ENCODE measurements at regions not wholly inside any gene's neighbourhood (a gene's known extent, or its start where the extent isn't known, plus 50 kb on each side); places are given as distances from the start of the nearest gene placed in this dataset.
"Not testable (repeated sequence)": the region's sequence is repeated elsewhere in the genome, so short reads cannot be mapped to it uniquely, and the experiment has no call there.

GRCh38 chr15:25566545-25566944 lies 127.7 kb upstream of the UBE3A start:
- not testable (repeated sequence) for H3K27me3 ChIP-seq (ENCODE audit: control insufficient read depth in 5 of 5, insufficient read depth in 4 of 5, low read length in 5 of 5); H3K36me3 ChIP-seq (ENCODE audit: control insufficient read depth in 5 of 5, insufficient read depth in 5 of 5, low read length in 5 of 5); H3K27ac ChIP-seq (ENCODE audit: low read depth, low read length); H3K4me3 ChIP-seq (ENCODE audit: low read depth in 1 of 5, low read length in 5 of 5); H3K9me3 ChIP-seq (ENCODE audit: control insufficient read depth in 5 of 5, low read length in 5 of 5); H3K9ac ChIP-seq (ENCODE audit: low read length in 5 of 5)
- peaks cover 0 to 26% (median 17%) of the 10 kb centered on the region in 5 donors for H3K4me1 ChIP-seq (ENCODE audit: control insufficient read depth in 5 of 5, insufficient read depth in 5 of 5, low read length in 5 of 5)

GRCh38 chr15:25565470-25566264 lies 126.8 kb upstream of the UBE3A start:
- H3K9ac ChIP-seq (ENCODE audit: low read length in 5 of 5) = no peak overlapping the region
- H3K4me3 ChIP-seq (ENCODE audit: low read depth in 1 of 5, low read length in 5 of 5) = no peak overlapping the region
- no peaks in the 10 kb centered on the region for H3K27me3 ChIP-seq (ENCODE audit: control insufficient read depth in 5 of 5, insufficient read depth in 4 of 5, low read length in 5 of 5)
- H3K27ac ChIP-seq (ENCODE audit: low read depth, low read length) = no peak overlapping the region
- H3K36me3 ChIP-seq (ENCODE audit: control insufficient read depth in 5 of 5, insufficient read depth in 5 of 5, low read length in 5 of 5) = no peaks in the 10 kb centered on the region
- H3K9me3 ChIP-seq (ENCODE audit: control insufficient read depth in 5 of 5, low read length in 5 of 5) = peaks cover 0 to 9% (median 0%) of the 10 kb centered on the region in 5 donors
- peaks cover 0 to 26% (median 17%) of the 10 kb centered on the region in 5 donors for H3K4me1 ChIP-seq (ENCODE audit: control insufficient read depth in 5 of 5, insufficient read depth in 5 of 5, low read length in 5 of 5)

- Histone ChIP-seq H3K27ac (ENCODE audit: low read depth, low read length) (no peak overlapping the region), H3K27me3 (ENCODE audit: control insufficient read depth in 5 of 5, insufficient read depth in 4 of 5, low read length in 5 of 5) (peaks cover 0 to 2% (median 0%) of the 10 kb centered on the region in 5 donors), H3K9ac (ENCODE audit: low read length in 5 of 5) (no peak overlapping the region), H3K4me1 (ENCODE audit: control insufficient read depth in 5 of 5, insufficient read depth in 5 of 5, low read length in 5 of 5) (peaks cover 0 to 19% (median 13%) of the 10 kb centered on the region in 5 donors), H3K4me3 (ENCODE audit: low read depth in 1 of 5, low read length in 5 of 5) (no peak overlapping the region), H3K9me3 (ENCODE audit: control insufficient read depth in 5 of 5, low read length in 5 of 5) (peaks cover 0 to 15% (median 0%) of the 10 kb centered on the region in 5 donors), H3K36me3 (ENCODE audit: control insufficient read depth in 5 of 5, insufficient read depth in 5 of 5, low read length in 5 of 5) (no peaks in the 10 kb centered on the region)
These were observed 124.8 kb upstream of the UBE3A start for GRCh38 chr15:25563596-25563995.

GRCh38 chr15:25557926-25558325 lies 119.1 kb upstream of the UBE3A start:
- Histone ChIP-seq H3K4me3 (ENCODE audit: low read depth in 1 of 5, low read length in 5 of 5) (no peak overlapping the region), H3K9ac (ENCODE audit: low read length in 5 of 5) (no peak overlapping the region), H3K27me3 (ENCODE audit: control insufficient read depth in 5 of 5, insufficient read depth in 4 of 5, low read length in 5 of 5) (peaks cover 0 to 2% (median 0%) of the 10 kb centered on the region in 5 donors), H3K9me3 (ENCODE audit: control insufficient read depth in 5 of 5, low read length in 5 of 5) (peaks cover 0 to 6% (median 0%) of the 10 kb centered on the region in 5 donors), H3K36me3 (ENCODE audit: control insufficient read depth in 5 of 5, insufficient read depth in 5 of 5, low read length in 5 of 5) (no peaks in the 10 kb centered on the region), H3K27ac (ENCODE audit: low read depth, low read length) (no peak overlapping the region), H3K4me1 (ENCODE audit: control insufficient read depth in 5 of 5, insufficient read depth in 5 of 5, low read length in 5 of 5) (no peaks in the 10 kb centered on the region)

GRCh38 chr15:25556136-25556535 lies 117.3 kb upstream of the UBE3A start:
- no peaks in the 10 kb centered on the region for H3K4me1 ChIP-seq (ENCODE audit: control insufficient read depth in 5 of 5, insufficient read depth in 5 of 5, low read length in 5 of 5)

GRCh38 chr15:25554640-25555039 lies 115.8 kb upstream of the UBE3A start:
- peaks cover 0 to 6% (median 0%) of the 10 kb centered on the region in 5 donors for H3K9me3 ChIP-seq (ENCODE audit: control insufficient read depth in 5 of 5, low read length in 5 of 5)
- H3K27me3 ChIP-seq (ENCODE audit: control insufficient read depth in 5 of 5, insufficient read depth in 4 of 5, low read length in 5 of 5) = peaks cover 0 to 2% (median 0%) of the 10 kb centered on the region in 5 donors
- H3K9ac ChIP-seq (ENCODE audit: low read length in 5 of 5) = no peak overlapping the region
- no peak overlapping the region for H3K27ac ChIP-seq (ENCODE audit: low read depth, low read length)
- no peaks in the 10 kb centered on the region for H3K4me1 ChIP-seq (ENCODE audit: control insufficient read depth in 5 of 5, insufficient read depth in 5 of 5, low read length in 5 of 5)
- no peak overlapping the region for H3K4me3 ChIP-seq (ENCODE audit: low read depth in 1 of 5, low read length in 5 of 5)
- no peaks in the 10 kb centered on the region for H3K36me3 ChIP-seq (ENCODE audit: control insufficient read depth in 5 of 5, insufficient read depth in 5 of 5, low read length in 5 of 5)

More at GRCh38 chr15:25556136-25556535, 117.3 kb upstream of the UBE3A start:
- peaks cover 0 to 2% (median 0%) of the 10 kb centered on the region in 5 donors for H3K27me3 ChIP-seq (ENCODE audit: control insufficient read depth in 5 of 5, insufficient read depth in 4 of 5, low read length in 5 of 5)
- no peak overlapping the region for H3K27ac ChIP-seq (ENCODE audit: low read depth, low read length)
- no peak overlapping the region for H3K4me3 ChIP-seq (ENCODE audit: low read depth in 1 of 5, low read length in 5 of 5)
- H3K36me3 ChIP-seq (ENCODE audit: control insufficient read depth in 5 of 5, insufficient read depth in 5 of 5, low read length in 5 of 5) = no peaks in the 10 kb centered on the region
- H3K9me3 ChIP-seq (ENCODE audit: control insufficient read depth in 5 of 5, low read length in 5 of 5) = peaks cover 0 to 6% (median 0%) of the 10 kb centered on the region in 5 donors
- no peak overlapping the region for H3K9ac ChIP-seq (ENCODE audit: low read length in 5 of 5)

- Histone ChIP-seq H3K9ac (ENCODE audit: low read length in 5 of 5) (no peak overlapping the region), H3K27ac (ENCODE audit: low read depth, low read length) (no peak overlapping the region), H3K27me3 (ENCODE audit: control insufficient read depth in 5 of 5, insufficient read depth in 4 of 5, low read length in 5 of 5) (no peaks in the 10 kb centered on the region), H3K36me3 (ENCODE audit: control insufficient read depth in 5 of 5, insufficient read depth in 5 of 5, low read length in 5 of 5) (no peaks in the 10 kb centered on the region), H3K4me3 (ENCODE audit: low read depth in 1 of 5, low read length in 5 of 5) (no peak overlapping the region), H3K4me1 (ENCODE audit: control insufficient read depth in 5 of 5, insufficient read depth in 5 of 5, low read length in 5 of 5) (peaks cover 0 to 1% (median 0%) of the 10 kb centered on the region in 5 donors), H3K9me3 (ENCODE audit: control insufficient read depth in 5 of 5, low read length in 5 of 5) (no peaks in the 10 kb centered on the region)
These were observed 109.8 kb upstream of the UBE3A start for GRCh38 chr15:25548600-25548999.

- Histone ChIP-seq H3K9ac (ENCODE audit: low read length in 5 of 5) (no peak overlapping the region), H3K4me3 (ENCODE audit: low read depth in 1 of 5, low read length in 5 of 5) (no peak overlapping the region), H3K4me1 (ENCODE audit: control insufficient read depth in 5 of 5, insufficient read depth in 5 of 5, low read length in 5 of 5) (peaks cover 4 to 24% (median 16%) of the 10 kb centered on the region in 5 donors), H3K27ac (ENCODE audit: low read depth, low read length) (no peak overlapping the region), H3K27me3 (ENCODE audit: control insufficient read depth in 5 of 5, insufficient read depth in 4 of 5, low read length in 5 of 5) (no peaks in the 10 kb centered on the region), H3K36me3 (ENCODE audit: control insufficient read depth in 5 of 5, insufficient read depth in 5 of 5, low read length in 5 of 5) (no peaks in the 10 kb centered on the region), H3K9me3 (ENCODE audit: control insufficient read depth in 5 of 5, low read length in 5 of 5) (no peaks in the 10 kb centered on the region)
These were observed 107.1 kb upstream of the UBE3A start for GRCh38 chr15:25545889-25546288.

GRCh38 chr15:25545017-25545416 lies 106.2 kb upstream of the UBE3A start:
- Histone ChIP-seq H3K4me3 (ENCODE audit: low read depth in 1 of 5, low read length in 5 of 5) (no peak overlapping the region), H3K9ac (ENCODE audit: low read length in 5 of 5) (no peak overlapping the region), H3K27ac (ENCODE audit: low read depth, low read length) (no peak overlapping the region), H3K36me3 (ENCODE audit: control insufficient read depth in 5 of 5, insufficient read depth in 5 of 5, low read length in 5 of 5) (no peaks in the 10 kb centered on the region), H3K4me1 (ENCODE audit: control insufficient read depth in 5 of 5, insufficient read depth in 5 of 5, low read length in 5 of 5) (peaks cover 4 to 24% (median 16%) of the 10 kb centered on the region in 5 donors), H3K27me3 (ENCODE audit: control insufficient read depth in 5 of 5, insufficient read depth in 4 of 5, low read length in 5 of 5) (no peaks in the 10 kb centered on the region), H3K9me3 (ENCODE audit: control insufficient read depth in 5 of 5, low read length in 5 of 5) (no peaks in the 10 kb centered on the region)

- H3K36me3 ChIP-seq (ENCODE audit: control insufficient read depth in 5 of 5, insufficient read depth in 5 of 5, low read length in 5 of 5) = no peaks in the 10 kb centered on the region
- no peaks in the 10 kb centered on the region for H3K27me3 ChIP-seq (ENCODE audit: control insufficient read depth in 5 of 5, insufficient read depth in 4 of 5, low read length in 5 of 5)
- no peak overlapping the region for H3K9ac ChIP-seq (ENCODE audit: low read length in 5 of 5)
- H3K27ac ChIP-seq (ENCODE audit: low read depth, low read length) = no peak overlapping the region
- no peaks in the 10 kb centered on the region for H3K9me3 ChIP-seq (ENCODE audit: control insufficient read depth in 5 of 5, low read length in 5 of 5)
- H3K4me1 ChIP-seq (ENCODE audit: control insufficient read depth in 5 of 5, insufficient read depth in 5 of 5, low read length in 5 of 5) = peaks cover 4 to 24% (median 16%) of the 10 kb centered on the region in 5 donors
- no peak overlapping the region for H3K4me3 ChIP-seq (ENCODE audit: low read depth in 1 of 5, low read length in 5 of 5)
These were observed 105.3 kb upstream of the UBE3A start for GRCh38 chr15:25544076-25544475.
